ENCODE measurements at regions not wholly inside any gene's neighbourhood (a gene's known extent, or its start where the extent isn't known, plus 50 kb on each side); places are given as distances from the start of the nearest gene placed in this dataset.

DNA sequence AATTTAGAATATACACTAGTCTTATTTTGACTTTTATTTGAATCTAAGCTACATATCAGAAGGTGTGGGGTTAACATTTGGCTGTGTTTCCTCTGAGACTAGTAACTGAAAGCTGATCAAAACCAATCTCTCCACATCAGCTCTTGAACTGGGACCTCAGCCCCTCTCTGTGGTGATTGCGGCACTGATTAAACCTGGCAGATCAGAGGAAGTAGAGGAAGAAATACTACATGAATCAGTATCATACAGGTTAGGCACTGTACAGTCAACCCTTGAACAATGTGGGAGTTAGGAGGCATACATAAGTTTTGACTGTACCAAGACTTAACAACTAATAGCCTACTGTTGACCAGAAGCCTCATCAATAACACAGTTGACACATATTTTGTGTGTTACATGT, 122.5 kb upstream of the C1orf87 start:
- TF ChIP-seq RAD21 (IDR thresholded peaks at IDR 0.05; ENCODE audit: low read depth) (no peak), POLR2A (IDR thresholded peaks at IDR 0.05; ENCODE audit: borderline replicate concordance, extremely low read depth, insufficient read depth, insufficient read length) (no peak), TCF7L2 (IDR thresholded peaks at IDR 0.05; ENCODE audit: borderline replicate concordance, extremely low read depth, insufficient read depth, insufficient read length) (no peak), CBX3 (IDR thresholded peaks at IDR 0.05; ENCODE audit: low read depth) (no peak), ZNF274 (IDR thresholded peaks at IDR 0.05; ENCODE audit: low read depth, low read length) (no peak), FOSL1 (IDR thresholded peaks at IDR 0.05; ENCODE audit: low read depth) (no peak), ZFX (IDR thresholded peaks at IDR 0.05) (no peak), SIN3A (IDR thresholded peaks at IDR 0.05; ENCODE audit: low read depth) (no peak), EZH2phosphoT487 (IDR thresholded peaks at IDR 0.05; ENCODE audit: borderline replicate concordance) (no peak), SP1 (IDR thresholded peaks at IDR 0.05; ENCODE audit: low read depth) (no peak), CEBPB (IDR thresholded peaks at IDR 0.05; ENCODE audit: low read depth) (no peak)
- TF ChIP-seq, protein P1, sequence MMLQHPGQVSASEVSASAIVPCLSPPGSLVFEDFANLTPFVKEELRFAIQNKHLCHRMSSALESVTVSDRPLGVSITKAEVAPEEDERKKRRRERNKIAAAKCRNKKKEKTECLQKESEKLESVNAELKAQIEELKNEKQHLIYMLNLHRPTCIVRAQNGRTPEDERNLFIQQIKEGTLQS (IDR thresholded peaks at IDR 0.05) = no peak
- TF ChIP-seq, protein P2, sequence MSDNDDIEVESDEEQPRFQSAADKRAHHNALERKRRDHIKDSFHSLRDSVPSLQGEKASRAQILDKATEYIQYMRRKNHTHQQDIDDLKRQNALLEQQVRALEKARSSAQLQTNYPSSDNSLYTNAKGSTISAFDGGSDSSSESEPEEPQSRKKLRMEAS (IDR thresholded peaks at IDR 0.05) = no peak
- ChIA-PET POLR2A (no interaction called here), RAD21 (ENCODE audit: low non-redundant PET in 1 of 2, low total read pairs in 2 of 2, uncharacterized antibody in 2 of 2, unreplicated experiment in 2 of 2) (no interaction called here), CTCF (no interaction called here)
- Histone ChIP-seq H3K9me2 (ENCODE audit: insufficient read depth) (no peaks in the 10 kb centered on the region), H4K20me1 (ENCODE audit: insufficient read depth) (no peaks in the 10 kb centered on the region), H3K79me2 (ENCODE audit: insufficient read depth, low read length) (no peaks in the 10 kb centered on the region), H3K9ac (ENCODE audit: low read length) (no peak overlapping the region), H3K4me3 (replicated peaks in 1 of 2; ENCODE audit: low read depth in 1 of 2, low read length in 2 of 2) (no peak overlapping the region), H3K4me1 (ENCODE audit: control insufficient read depth in 1 of 2, insufficient read depth in 2 of 2, low read length in 2 of 2) (no peaks in the 10 kb centered on the region), H3K36me3 (ENCODE audit: control insufficient read depth in 1 of 2, insufficient read depth in 2 of 2, low read length in 2 of 2) (no peaks in the 10 kb centered on the region), H2AFZ (ENCODE audit: low read depth, low read length, poor library complexity, severe bottlenecking) (no peak overlapping the region), H3K4me2 (ENCODE audit: low read length) (no peak overlapping the region), H3K27ac (ENCODE audit: low read depth, low read length) (no peak overlapping the region), H3K27me3 (ENCODE audit: insufficient read depth, low read length) (no peaks in the 10 kb centered on the region), H3K9me3 (ENCODE audit: control insufficient read depth in 1 of 2, insufficient read depth in 1 of 2, low read depth in 1 of 2, low read length in 2 of 2) (no peaks in the 10 kb centered on the region)
- ATAC-seq (no peak), DNase-seq (ENCODE audit: low read depth, low spot score) (no peak)
- no TSS peak for BruUV-seq (replicated peaks)
- intact Hi-C loops (cut with micrococcal nuclease) = no loop called here

DNA sequence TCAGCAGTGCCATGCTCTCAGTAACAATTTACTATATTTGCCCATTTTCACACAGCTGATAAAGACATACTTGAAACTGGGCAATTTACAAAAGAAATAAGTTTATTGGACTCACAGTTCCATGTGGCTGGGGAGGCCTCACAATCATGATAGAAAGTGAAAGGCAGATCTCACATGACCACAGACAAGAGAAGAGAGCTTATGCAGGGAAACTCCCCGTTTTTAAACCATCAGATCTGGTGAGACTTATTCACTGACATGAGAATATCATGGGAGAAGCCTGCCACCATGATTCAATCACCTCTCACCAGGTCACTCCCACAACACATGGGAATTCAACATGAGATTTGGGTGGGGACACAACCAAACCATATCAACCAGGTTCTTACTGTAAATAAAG, 112.1 kb upstream of the C1orf87 start:
- Histone ChIP-seq H3K4me2 (ENCODE audit: low read length) (no peak overlapping the region), H3K27me3 (ENCODE audit: insufficient read depth, low read length) (no peaks in the 10 kb centered on the region), H3K79me2 (ENCODE audit: insufficient read depth, low read length) (no peaks in the 10 kb centered on the region), H3K36me3 (ENCODE audit: control insufficient read depth in 1 of 2, insufficient read depth in 2 of 2, low read length in 2 of 2) (no peaks in the 10 kb centered on the region), H3K9me3 (ENCODE audit: control insufficient read depth in 1 of 2, insufficient read depth in 1 of 2, low read depth in 1 of 2, low read length in 2 of 2) (0 out of 4 replicates have a peak, but pooled peaks cover 0 to 4% of the 10 kb centered on the region in 2 experiments), H3K27ac (ENCODE audit: low read depth, low read length) (no peak overlapping the region), H4K20me1 (ENCODE audit: insufficient read depth) (no peaks in the 10 kb centered on the region), H2AFZ (ENCODE audit: low read depth, low read length, poor library complexity, severe bottlenecking) (no peak overlapping the region), H3K4me1 (ENCODE audit: control insufficient read depth in 1 of 2, insufficient read depth in 2 of 2, low read length in 2 of 2) (no peaks in the 10 kb centered on the region), H3K9me2 (ENCODE audit: insufficient read depth) (no peaks in the 10 kb centered on the region), H3K4me3 (replicated peaks in 1 of 2; ENCODE audit: low read depth in 1 of 2, low read length in 2 of 2) (no peak overlapping the region), H3K9ac (ENCODE audit: low read length) (no peak overlapping the region)
- ChIA-PET POLR2A (no interaction called here), CTCF (no interaction called here), RAD21 (ENCODE audit: low non-redundant PET in 1 of 2, low total read pairs in 2 of 2, uncharacterized antibody in 2 of 2, unreplicated experiment in 2 of 2) (no interaction called here)
- intact Hi-C loops (cut with micrococcal nuclease) = no loop called here
- no TSS peak for BruUV-seq (replicated peaks)
- ATAC-seq (no peak), DNase-seq (ENCODE audit: low read depth, low spot score) (no peak)
- TF ChIP-seq CEBPB (IDR thresholded peaks at IDR 0.05; ENCODE audit: low read depth) = no peak
- TF ChIP-seq POLR2A (IDR thresholded peaks at IDR 0.05; ENCODE audit: borderline replicate concordance, extremely low read depth, insufficient read depth, insufficient read length) = no peak
- TF ChIP-seq TCF7L2 (IDR thresholded peaks at IDR 0.05; ENCODE audit: borderline replicate concordance, extremely low read depth, insufficient read depth, insufficient read length) = no peak
- TF ChIP-seq, protein P1 (IDR thresholded peaks at IDR 0.05) = no peak
- no peak for TF ChIP-seq EZH2phosphoT487 (IDR thresholded peaks at IDR 0.05; ENCODE audit: borderline replicate concordance)
- TF ChIP-seq JUND (IDR thresholded peaks at IDR 0.05) = no peak
- no peak for TF ChIP-seq SP1 (IDR thresholded peaks at IDR 0.05; ENCODE audit: low read depth)
- no peak for TF ChIP-seq YY1 (IDR thresholded peaks at IDR 0.05; ENCODE audit: extremely low read depth, insufficient replicate concordance, low read depth, low read length)
- TF ChIP-seq, protein P3, sequence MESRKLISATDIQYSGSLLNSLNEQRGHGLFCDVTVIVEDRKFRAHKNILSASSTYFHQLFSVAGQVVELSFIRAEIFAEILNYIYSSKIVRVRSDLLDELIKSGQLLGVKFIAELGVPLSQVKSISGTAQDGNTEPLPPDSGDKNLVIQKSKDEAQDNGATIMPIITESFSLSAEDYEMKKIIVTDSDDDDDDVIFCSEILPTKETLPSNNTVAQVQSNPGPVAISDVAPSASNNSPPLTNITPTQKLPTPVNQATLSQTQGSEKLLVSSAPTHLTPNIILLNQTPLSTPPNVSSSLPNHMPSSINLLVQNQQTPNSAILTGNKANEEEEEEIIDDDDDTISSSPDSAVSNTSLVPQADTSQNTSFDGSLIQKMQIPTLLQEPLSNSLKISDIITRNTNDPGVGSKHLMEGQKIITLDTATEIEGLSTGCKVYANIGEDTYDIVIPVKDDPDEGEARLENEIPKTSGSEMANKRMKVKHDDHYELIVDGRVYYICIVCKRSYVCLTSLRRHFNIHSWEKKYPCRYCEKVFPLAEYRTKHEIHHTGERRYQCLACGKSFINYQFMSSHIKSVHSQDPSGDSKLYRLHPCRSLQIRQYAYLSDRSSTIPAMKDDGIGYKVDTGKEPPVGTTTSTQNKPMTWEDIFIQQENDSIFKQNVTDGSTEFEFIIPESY (IDR thresholded peaks at IDR 0.05; ENCODE audit: extremely low read depth, insufficient replicate concordance, low read length) = no peak
- TF ChIP-seq, protein P4, sequence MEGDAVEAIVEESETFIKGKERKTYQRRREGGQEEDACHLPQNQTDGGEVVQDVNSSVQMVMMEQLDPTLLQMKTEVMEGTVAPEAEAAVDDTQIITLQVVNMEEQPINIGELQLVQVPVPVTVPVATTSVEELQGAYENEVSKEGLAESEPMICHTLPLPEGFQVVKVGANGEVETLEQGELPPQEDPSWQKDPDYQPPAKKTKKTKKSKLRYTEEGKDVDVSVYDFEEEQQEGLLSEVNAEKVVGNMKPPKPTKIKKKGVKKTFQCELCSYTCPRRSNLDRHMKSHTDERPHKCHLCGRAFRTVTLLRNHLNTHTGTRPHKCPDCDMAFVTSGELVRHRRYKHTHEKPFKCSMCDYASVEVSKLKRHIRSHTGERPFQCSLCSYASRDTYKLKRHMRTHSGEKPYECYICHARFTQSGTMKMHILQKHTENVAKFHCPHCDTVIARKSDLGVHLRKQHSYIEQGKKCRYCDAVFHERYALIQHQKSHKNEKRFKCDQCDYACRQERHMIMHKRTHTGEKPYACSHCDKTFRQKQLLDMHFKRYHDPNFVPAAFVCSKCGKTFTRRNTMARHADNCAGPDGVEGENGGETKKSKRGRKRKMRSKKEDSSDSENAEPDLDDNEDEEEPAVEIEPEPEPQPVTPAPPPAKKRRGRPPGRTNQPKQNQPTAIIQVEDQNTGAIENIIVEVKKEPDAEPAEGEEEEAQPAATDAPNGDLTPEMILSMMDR (IDR thresholded peaks at IDR 0.05 in 2 of 3, conservative IDR thresholded peaks at IDR 0.05 in 1 of 3; ENCODE audit: borderline replicate concordance in 1 of 3, insufficient read depth in 1 of 3, low read depth in 2 of 3, low read length in 2 of 3) = no peak

Measured in HCT116 (cell line).